Upper lobe of right lung (tissue), 1 donor: ENCODE measurements at regions not wholly inside any gene's neighbourhood (a gene's known extent, or its start where the extent isn't known, plus 50 kb on each side); places are given as distances from the start of the nearest gene placed in this dataset.

Experiments used
- ATAC-seq: fragments of 200-7000 bp; cut with Tn5 transposase; one replicate; pipeline ENCODE4 v1.9.1; 2020; ENCODE audit warnings: mild to moderate bottlenecking, moderate library complexity
- DNase-seq: peaks from one replicate; pipeline ENCODE4 v3.0.0-alpha.2; 2020
- H3K27ac ChIP-seq: fragments of 200-600 bp; one replicate; pipeline ENCODE4 v1.8.0; 2022
- H3K27me3 ChIP-seq: fragments of 200-600 bp; one replicate; pipeline ENCODE4 v1.8.0; 2022; ENCODE audit warnings: mild to moderate bottlenecking
- H3K36me3 ChIP-seq: fragments of 200-600 bp; one replicate; pipeline ENCODE4 v1.8.0; 2022
- H3K4me1 ChIP-seq: fragments of 200-600 bp; one replicate; pipeline ENCODE4 v1.8.0; 2022
- H3K4me3 ChIP-seq: fragments of 200-600 bp; one replicate; pipeline ENCODE4 v1.8.0; 2022; ENCODE audit warnings: mild to moderate bottlenecking
- H3K9me3 ChIP-seq: fragments of 200-600 bp; one replicate; pipeline ENCODE4 v1.8.0; 2022
- intact Hi-C: fragments of 100-400 bp; cut with DNase I; formaldehyde crosslinking; loops from one replicate; pipeline ENCODE4 v1.11.0; 2022
- TF ChIP-seq, protein P1 (sequence below): fragments of 200-600 bp; IDR thresholded peaks from one replicate; pipeline ENCODE4 v1.8.0; 2022; ENCODE audit warnings: antibody characterized with exemption
- donor health status: DM: no; HTN: yes; CAD: no; lungs with severe emphysema.

DNA sequence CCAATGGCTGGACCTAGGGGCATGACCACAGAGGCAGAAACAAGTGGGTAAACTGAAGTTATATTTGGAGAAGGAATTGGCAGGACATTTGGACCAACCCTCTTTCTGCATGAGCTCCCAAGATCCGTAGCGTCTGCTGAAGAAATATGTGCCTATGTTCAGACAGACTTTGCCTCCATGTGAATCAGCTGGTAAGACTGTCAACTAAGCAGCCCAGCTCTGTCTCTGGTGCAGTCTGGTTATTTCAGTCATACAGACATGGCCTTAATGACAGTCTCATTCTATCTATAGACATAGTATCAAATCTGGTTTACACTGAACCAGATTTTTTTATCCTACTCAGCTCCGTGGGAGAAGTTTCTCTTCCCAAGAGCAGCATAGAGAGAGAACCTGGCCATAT lies 63.1 kb upstream of the PBX1 start:
- Histone ChIP-seq H3K27ac (no peak overlapping the region), H3K36me3 (no peaks in the 10 kb centered on the region), H3K9me3 (no peaks in the 10 kb centered on the region), H3K4me1 (no peaks in the 10 kb centered on the region), H3K4me3 (no peak overlapping the region), H3K27me3 (no peaks in the 10 kb centered on the region)
- ATAC-seq (no peak), DNase-seq (no peak)
- intact Hi-C loops: no loop called here
- TF ChIP-seq, protein P1, sequence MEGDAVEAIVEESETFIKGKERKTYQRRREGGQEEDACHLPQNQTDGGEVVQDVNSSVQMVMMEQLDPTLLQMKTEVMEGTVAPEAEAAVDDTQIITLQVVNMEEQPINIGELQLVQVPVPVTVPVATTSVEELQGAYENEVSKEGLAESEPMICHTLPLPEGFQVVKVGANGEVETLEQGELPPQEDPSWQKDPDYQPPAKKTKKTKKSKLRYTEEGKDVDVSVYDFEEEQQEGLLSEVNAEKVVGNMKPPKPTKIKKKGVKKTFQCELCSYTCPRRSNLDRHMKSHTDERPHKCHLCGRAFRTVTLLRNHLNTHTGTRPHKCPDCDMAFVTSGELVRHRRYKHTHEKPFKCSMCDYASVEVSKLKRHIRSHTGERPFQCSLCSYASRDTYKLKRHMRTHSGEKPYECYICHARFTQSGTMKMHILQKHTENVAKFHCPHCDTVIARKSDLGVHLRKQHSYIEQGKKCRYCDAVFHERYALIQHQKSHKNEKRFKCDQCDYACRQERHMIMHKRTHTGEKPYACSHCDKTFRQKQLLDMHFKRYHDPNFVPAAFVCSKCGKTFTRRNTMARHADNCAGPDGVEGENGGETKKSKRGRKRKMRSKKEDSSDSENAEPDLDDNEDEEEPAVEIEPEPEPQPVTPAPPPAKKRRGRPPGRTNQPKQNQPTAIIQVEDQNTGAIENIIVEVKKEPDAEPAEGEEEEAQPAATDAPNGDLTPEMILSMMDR: no peak

DNA sequence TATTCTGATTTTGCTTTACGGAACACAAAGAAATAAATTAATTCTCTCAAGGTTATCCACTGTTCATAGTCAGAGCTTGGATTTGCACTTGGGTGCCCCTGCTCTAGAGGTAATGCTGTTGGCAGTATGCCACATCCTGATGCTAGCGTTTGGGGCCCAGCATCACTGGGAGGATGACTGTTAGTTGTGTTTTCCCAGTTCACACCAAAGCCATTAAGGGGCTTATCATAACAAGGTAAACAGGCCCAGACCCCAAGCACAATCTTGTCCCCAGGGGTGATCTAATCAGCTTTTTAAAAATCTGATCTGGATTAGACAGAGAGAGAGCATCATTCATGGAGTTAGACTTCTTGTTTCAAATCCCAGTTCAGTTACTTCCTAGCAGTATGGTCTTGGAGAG lies 60.2 kb upstream of the PBX1 start:
- H3K27me3 ChIP-seq: no peaks in the 10 kb centered on the region
- intact Hi-C loops: no loop called here
- H3K9me3 ChIP-seq: peaks cover 9% of the 10 kb centered on the region
- no peak for ATAC-seq
- no peak for DNase-seq
- no peaks in the 10 kb centered on the region for H3K36me3 ChIP-seq
- no peaks in the 10 kb centered on the region for H3K4me1 ChIP-seq
- no peak overlapping the region for H3K4me3 ChIP-seq
- no peak overlapping the region for H3K27ac ChIP-seq
- TF ChIP-seq, protein P1: no peak

DNA sequence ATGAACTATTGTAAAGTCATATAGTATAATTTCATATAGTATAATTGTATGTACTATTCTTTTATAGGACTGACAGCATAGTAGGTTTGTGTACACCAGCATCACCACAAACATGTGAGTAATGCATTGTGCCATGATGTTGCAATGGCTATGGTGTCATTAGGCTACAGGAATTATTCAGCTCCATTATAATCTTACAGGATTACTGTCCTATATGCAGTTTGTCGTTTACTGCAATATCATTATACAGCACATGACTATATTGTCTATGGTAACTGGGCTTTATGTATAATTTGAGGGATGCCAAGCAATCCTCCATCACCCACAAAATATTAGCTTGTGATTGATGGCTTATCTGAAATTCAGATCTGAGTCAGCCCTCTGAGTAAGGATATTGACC lies 54.2 kb upstream of the PBX1 start:
- intact Hi-C loops: no loop called here
- no peak for ATAC-seq
- no peak overlapping the region for H3K27ac ChIP-seq
- no peaks in the 10 kb centered on the region for H3K4me1 ChIP-seq
- DNase-seq: no peak
- TF ChIP-seq, protein P1: no peak
- no peaks in the 10 kb centered on the region for H3K36me3 ChIP-seq
- H3K4me3 ChIP-seq: no peak overlapping the region
- peaks cover 9% of the 10 kb centered on the region for H3K9me3 ChIP-seq
- H3K27me3 ChIP-seq: no peaks in the 10 kb centered on the region
